IMR-90 (cell line): ENCODE measurements at regions not wholly inside any gene's neighbourhood (a gene's known extent, or its start where the extent isn't known, plus 50 kb on each side); places are given as distances from the start of the nearest gene placed in this dataset.

Source experiments
- CTCF ChIP-seq: conservative IDR thresholded peaks from 2 replicates; pipeline ENCODE4 v1.5.1; 2012; ENCODE audit warnings: mild to moderate bottlenecking, low read depth, low read length, improper control_type of control experiment
- ELK1 ChIP-seq: fragments of 150-350 bp; IDR thresholded peaks from 2 replicates; pipeline ENCODE4 v1.6.1; 2016; ENCODE audit warnings: low read depth, mild to moderate bottlenecking, low read length, moderate library complexity, borderline replicate concordance
- FOS ChIP-seq: fragments of 150-350 bp; IDR thresholded peaks from 2 replicates; pipeline ENCODE4 v1.6.1; 2016; ENCODE audit warnings: low read depth, low read length
- NFE2L2 ChIP-seq: fragments of 150-350 bp; IDR thresholded peaks from 2 replicates; pipeline ENCODE4 v1.6.1; 2016; ENCODE audit warnings: low read depth, mild to moderate bottlenecking, low read length
- POLR2A ChIP-seq: IDR thresholded peaks from 2 replicates; pipeline ENCODE4 v1.6.1; 2012; ENCODE audit warnings: mild to moderate bottlenecking, low read depth, low read length
- RCOR1 ChIP-seq: IDR thresholded peaks from 2 replicates; pipeline ENCODE4 v1.6.1; 2012; ENCODE audit warnings: mild to moderate bottlenecking, low read length, improper control_type of control experiment; ENCODE audit not compliant: insufficient replicate concordance

- TF ChIP-seq CTCF: no peak
- TF ChIP-seq POLR2A: no peak
- TF ChIP-seq FOS: no peak
- TF ChIP-seq ELK1: no peak
- no peak for TF ChIP-seq RCOR1
- no peak for TF ChIP-seq NFE2L2
These were observed 1444.5 kb downstream of the BRINP3 start for GRCh38 chr1:189033169-189033568.
